MCF 10A (cell line): ENCODE measurements at regions not wholly inside any gene's neighbourhood (a gene's known extent, or its start where the extent isn't known, plus 50 kb on each side); places are given as distances from the start of the nearest gene placed in this dataset.

ENCODE experiments used
- BruUV-seq: library from RNA; stranded (reverse); fragments of 400-500 nt; replicated peaks from 2 replicates; lab custom pipeline; 2021; lab: Mats Ljungman, UMichigan
- CTCF ChIA-PET: fragments of 300-600 bp; sonication (Branson Sonifier 250); formaldehyde crosslinking; extraction: SDS; loops from one replicate; lab custom pipeline; 2021; ENCODE audit warnings: antibody characterized with exemption, inconsistent platforms; lab: Yijun Ruan, JAX
- POLR2A ChIA-PET: fragments of 300-600, 350-650 bp; sonication (Branson Sonifier 250); formaldehyde crosslinking; extraction: SDS; loops from one replicate; lab custom pipeline; 2020; ENCODE audit warnings: antibody characterized with exemption, inconsistent platforms; lab: Yijun Ruan, JAX
- DNase-seq: peaks from one replicate; pipeline ENCODE4 v3.0.0-alpha.2; 2018; ENCODE audit not compliant: unreplicated experiment
- H3K27ac Mint-ChIP-seq: one replicate; pipeline ENCODE4 v1.8.0; 2022; ENCODE audit warnings: mild to moderate bottlenecking, low read depth, mixed read lengths; ENCODE audit not compliant: unreplicated experiment
- H3K27me3 Mint-ChIP-seq: one replicate; pipeline ENCODE4 v1.8.0; 2022; ENCODE audit warnings: mixed read lengths; ENCODE audit not compliant: insufficient read depth, unreplicated experiment
- H3K36me3 Mint-ChIP-seq: one replicate; pipeline ENCODE4 v1.8.0; 2022; ENCODE audit warnings: mild to moderate bottlenecking, moderate library complexity, mixed read lengths; ENCODE audit not compliant: insufficient read depth, unreplicated experiment
- H3K4me1 Mint-ChIP-seq: one replicate; pipeline ENCODE4 v1.8.0; 2022; ENCODE audit warnings: mixed read lengths; ENCODE audit not compliant: insufficient read depth, unreplicated experiment
- H3K4me3 Mint-ChIP-seq: one replicate; pipeline ENCODE4 v1.8.0; 2022; ENCODE audit warnings: mild to moderate bottlenecking, moderate library complexity, mixed read lengths; ENCODE audit not compliant: unreplicated experiment
- H3K9me3 Mint-ChIP-seq: one replicate; pipeline ENCODE4 v1.8.0; 2022; ENCODE audit warnings: mixed read lengths; ENCODE audit not compliant: unreplicated experiment
- intact Hi-C: fragments of 100-400 bp; cut with micrococcal nuclease; formaldehyde crosslinking; loops from 2 replicates; pipeline ENCODE4 v1.14.1; 2022
- TF ChIP-seq, protein P1 (sequence below): fragments of 200-600 bp; IDR thresholded peaks from one replicate; pipeline ENCODE4 v1.8.0; 2022; ENCODE audit warnings: antibody characterized with exemption, mild to moderate bottlenecking; ENCODE audit not compliant: unreplicated experiment

DNA sequence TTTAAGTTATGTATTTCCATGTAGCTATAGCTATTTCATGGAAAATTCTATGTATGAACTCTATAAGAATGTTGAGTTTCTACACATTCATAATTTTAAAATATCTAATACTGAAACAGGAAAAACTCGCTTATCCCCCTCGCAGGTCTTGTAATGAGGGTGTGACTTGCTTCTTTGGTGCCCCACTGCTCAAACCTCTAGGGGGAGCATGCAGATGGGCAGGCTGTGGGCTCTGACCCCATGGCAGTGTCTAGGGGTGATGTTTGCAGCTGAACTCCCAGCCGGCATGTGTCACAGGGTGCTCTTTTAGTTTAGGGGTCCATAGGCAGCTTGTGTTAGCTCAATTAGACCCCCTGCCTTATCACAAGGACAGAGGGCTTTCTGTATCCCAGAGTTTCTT is 1825.7 kb upstream of the ADGRL3 start:
- Mint-ChIP-seq H3K36me3 (no peaks in the 10 kb centered on the region), H3K27ac (no peak overlapping the region), H3K4me1 (no peaks in the 10 kb centered on the region), H3K9me3 (no peaks in the 10 kb centered on the region), H3K27me3 (no peaks in the 10 kb centered on the region), H3K4me3 (no peak overlapping the region)
- CTCF ChIA-PET, result interaction anchor here (0.9 kb wide), 1 partner anchor 49 kb away, joined by 3 read pairs; no protein-coding TSS in a partner anchor
- BruUV-seq, result no TSS peak
- DNase-seq, result no peak
- TF ChIP-seq, protein P1, sequence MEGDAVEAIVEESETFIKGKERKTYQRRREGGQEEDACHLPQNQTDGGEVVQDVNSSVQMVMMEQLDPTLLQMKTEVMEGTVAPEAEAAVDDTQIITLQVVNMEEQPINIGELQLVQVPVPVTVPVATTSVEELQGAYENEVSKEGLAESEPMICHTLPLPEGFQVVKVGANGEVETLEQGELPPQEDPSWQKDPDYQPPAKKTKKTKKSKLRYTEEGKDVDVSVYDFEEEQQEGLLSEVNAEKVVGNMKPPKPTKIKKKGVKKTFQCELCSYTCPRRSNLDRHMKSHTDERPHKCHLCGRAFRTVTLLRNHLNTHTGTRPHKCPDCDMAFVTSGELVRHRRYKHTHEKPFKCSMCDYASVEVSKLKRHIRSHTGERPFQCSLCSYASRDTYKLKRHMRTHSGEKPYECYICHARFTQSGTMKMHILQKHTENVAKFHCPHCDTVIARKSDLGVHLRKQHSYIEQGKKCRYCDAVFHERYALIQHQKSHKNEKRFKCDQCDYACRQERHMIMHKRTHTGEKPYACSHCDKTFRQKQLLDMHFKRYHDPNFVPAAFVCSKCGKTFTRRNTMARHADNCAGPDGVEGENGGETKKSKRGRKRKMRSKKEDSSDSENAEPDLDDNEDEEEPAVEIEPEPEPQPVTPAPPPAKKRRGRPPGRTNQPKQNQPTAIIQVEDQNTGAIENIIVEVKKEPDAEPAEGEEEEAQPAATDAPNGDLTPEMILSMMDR, result no peak
- intact Hi-C loops, result no loop called here
- POLR2A ChIA-PET, result no interaction called here

DNA sequence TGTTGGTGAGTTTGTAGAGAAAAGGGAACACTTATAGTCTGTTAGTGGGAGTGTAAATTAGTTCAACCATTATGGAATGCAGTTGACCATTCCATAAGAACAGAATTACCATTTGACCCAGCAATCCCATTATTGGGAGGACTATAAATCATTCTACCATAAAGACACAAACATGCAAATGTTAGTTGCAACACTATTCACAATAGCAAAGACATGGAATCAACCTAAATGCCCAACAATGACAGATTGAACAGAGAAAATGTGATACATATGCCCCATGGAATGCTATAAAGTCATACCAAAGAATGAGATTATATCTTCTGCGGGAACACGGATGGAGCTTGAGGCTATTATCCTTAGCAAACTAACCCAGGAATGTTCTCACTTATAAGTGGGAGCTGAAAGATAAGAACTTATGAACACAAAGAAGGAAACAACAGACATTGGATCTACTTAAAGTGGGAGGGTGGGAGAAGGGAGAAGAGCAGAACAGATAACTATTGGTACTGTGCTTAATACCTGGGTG is 1819.2 kb upstream of the ADGRL3 start:
- Mint-ChIP-seq H3K27me3 (no peaks in the 10 kb centered on the region), H3K4me1 (peaks cover 6% of the 10 kb centered on the region), H3K9me3 (peaks cover 4% of the 10 kb centered on the region), H3K4me3 (no peak overlapping the region), H3K36me3 (no peaks in the 10 kb centered on the region), H3K27ac (no peak overlapping the region)
- TF ChIP-seq, protein P1, result no peak
- ChIA-PET CTCF (no interaction called here), POLR2A (no interaction called here)
- intact Hi-C loops, result no loop called here
- no TSS peak for BruUV-seq
- DNase-seq, result peak; percentile 1

DNA sequence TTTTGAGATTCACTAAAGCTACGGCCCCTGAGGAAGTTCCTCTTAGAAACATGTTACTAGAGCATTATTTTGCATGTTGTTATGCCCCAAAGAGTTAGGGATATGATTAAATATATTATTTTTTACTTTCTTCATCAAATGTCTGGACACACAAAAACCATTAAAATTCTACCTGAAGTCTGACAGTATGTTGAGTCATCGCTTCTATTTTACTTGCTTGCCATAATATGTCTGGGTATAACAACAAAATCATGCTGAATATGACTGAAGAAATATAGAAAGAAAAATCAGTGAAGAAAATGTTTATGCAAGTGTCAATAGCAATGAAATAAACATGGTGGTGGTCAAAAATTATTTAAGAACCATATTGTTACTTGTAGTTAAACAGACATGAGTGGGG is 1818.5 kb upstream of the ADGRL3 start:
- no peaks in the 10 kb centered on the region for H3K36me3 Mint-ChIP-seq
- H3K4me3 Mint-ChIP-seq, result no peak overlapping the region
- H3K4me1 Mint-ChIP-seq, result peaks cover 6% of the 10 kb centered on the region
- no peaks in the 10 kb centered on the region for H3K27me3 Mint-ChIP-seq
- ChIA-PET CTCF (interaction anchor here (0.6 kb wide), 1 partner anchor 34 kb away, joined by 3 read pairs; no protein-coding TSS in a partner anchor), POLR2A (no interaction called here)
- BruUV-seq, result no TSS peak
- H3K9me3 Mint-ChIP-seq, result peaks cover 4% of the 10 kb centered on the region
- intact Hi-C loops, result no loop called here
- no peak overlapping the region for H3K27ac Mint-ChIP-seq
- TF ChIP-seq, protein P1, result no peak
- peak; percentile 2 for DNase-seq

DNA sequence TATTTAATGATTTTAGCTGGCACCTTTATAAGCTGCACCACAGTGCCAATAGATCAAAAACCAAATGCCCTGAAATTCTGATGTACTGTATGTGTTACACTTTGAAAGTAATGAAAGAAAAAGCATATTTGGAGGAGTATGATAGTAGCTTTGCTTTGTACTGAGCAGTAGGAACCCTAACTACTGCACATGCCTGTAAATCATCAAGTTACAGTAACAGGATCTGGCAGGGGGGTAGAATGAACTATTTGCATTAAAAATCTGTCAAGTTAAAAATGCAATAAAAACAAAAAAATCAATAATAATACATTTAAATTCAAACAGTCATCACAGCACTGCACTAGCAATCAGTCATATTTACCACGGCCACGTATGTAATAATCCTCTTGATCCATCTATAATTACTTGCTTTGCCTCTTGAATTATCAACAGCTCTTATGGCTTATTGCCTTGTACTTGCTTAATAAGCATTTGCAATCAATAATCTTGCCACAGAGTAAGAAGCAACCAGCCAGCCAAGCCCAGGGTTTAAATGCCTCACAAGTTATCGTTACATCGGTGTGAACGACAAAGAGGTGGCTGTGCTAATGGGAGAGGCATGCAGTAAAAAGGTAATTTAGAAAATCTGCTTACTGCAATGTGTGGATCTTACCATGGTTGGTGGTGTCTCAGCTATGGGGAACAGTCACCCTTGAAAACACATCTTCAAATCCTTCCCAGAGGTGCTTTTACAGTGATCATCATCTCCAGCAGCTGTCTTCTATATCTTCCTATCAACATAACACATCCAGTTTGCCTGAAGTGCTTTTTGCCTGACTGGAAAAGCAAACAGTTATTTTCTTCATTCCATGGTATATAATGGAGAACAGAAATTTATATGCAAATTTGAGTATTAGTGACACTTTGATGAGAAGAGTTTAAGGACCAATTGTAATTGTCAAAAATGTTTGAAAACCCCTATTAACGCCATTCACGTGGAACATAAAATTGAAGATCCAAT is 1812.1 kb upstream of the ADGRL3 start:
- ChIA-PET CTCF (no interaction called here), POLR2A (no interaction called here)
- intact Hi-C loops, result no loop called here
- Mint-ChIP-seq H3K27ac (no peak overlapping the region), H3K27me3 (no peaks in the 10 kb centered on the region), H3K36me3 (no peaks in the 10 kb centered on the region), H3K4me3 (no peak overlapping the region), H3K4me1 (no peaks in the 10 kb centered on the region), H3K9me3 (peaks cover 4% of the 10 kb centered on the region)
- no TSS peak for BruUV-seq
- DNase-seq, result no peak
- TF ChIP-seq, protein P1, result no peak
